ENCODE measurements at regions not wholly inside any gene's neighbourhood (a gene's known extent, or its start where the extent isn't known, plus 50 kb on each side); places are given as distances from the start of the nearest gene placed in this dataset.

- H3K27ac ChIP-seq = no peak overlapping the region
These were observed 50.9 kb upstream of the EP300 start for GRCh38 chr22:41041532-41041931.

More at GRCh38 chr22:41041532-41041931, 50.9 kb upstream of the EP300 start:
- TF ChIP-seq ZFX (IDR thresholded peaks at IDR 0.05; ENCODE audit: borderline replicate concordance) = no peak
- no peak for TF ChIP-seq CTCF (IDR thresholded peaks at IDR 0.05)

All from 22Rv1 (cell line).